GM21423 (cell line): ENCODE measurements at regions not wholly inside any gene's neighbourhood (a gene's known extent, or its start where the extent isn't known, plus 50 kb on each side); places are given as distances from the start of the nearest gene placed in this dataset.

Experiments
- ATAC-seq: cut with Tn5 transposase; IDR thresholded peaks from one replicate; pipeline ENCODE4 v1.9.1; 2021; ENCODE audit warnings: mild to moderate bottlenecking, moderate library complexity; ENCODE audit not compliant: unreplicated experiment

DNA sequence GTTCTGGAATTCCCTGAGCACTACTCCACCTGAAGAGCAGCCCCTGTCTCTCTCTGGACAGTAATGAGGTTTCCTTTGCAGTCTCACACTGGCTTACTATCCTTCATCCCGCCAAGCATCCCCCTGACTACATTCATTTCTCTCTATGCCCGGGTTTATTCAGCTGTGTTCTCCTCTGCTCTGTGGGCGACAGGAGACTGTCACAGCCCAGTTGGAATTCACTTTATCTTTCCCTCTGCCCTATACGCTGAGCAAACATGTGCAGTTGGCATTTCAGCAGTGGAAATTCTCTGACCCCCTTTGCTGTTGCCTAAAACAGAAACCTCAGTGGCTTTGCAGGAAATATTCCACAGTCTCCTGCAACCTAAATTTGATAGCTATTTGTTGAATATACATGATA is 83.5 kb upstream of the MAX start:
- ATAC-seq: no peak

DNA sequence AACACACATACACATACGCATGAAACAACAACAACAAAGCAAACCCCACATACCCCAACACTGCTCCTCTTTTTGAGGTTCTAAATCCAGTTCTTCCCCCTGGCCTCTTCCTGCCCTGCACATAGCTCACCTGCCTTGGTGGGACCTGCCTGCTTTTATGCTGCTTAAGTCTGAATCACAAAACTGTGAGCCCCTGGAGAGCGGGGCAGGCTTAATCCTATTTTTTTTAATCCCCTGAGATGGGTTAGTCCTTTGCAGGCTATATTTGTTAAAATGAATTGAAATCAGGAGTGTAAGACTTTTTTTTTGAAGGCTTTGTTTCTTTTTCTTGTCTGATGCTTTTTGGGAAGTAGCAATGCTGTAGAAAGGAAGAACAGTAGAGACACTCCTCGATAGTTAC is 84.6 kb upstream of the MAX start:
- ATAC-seq: no peak

DNA sequence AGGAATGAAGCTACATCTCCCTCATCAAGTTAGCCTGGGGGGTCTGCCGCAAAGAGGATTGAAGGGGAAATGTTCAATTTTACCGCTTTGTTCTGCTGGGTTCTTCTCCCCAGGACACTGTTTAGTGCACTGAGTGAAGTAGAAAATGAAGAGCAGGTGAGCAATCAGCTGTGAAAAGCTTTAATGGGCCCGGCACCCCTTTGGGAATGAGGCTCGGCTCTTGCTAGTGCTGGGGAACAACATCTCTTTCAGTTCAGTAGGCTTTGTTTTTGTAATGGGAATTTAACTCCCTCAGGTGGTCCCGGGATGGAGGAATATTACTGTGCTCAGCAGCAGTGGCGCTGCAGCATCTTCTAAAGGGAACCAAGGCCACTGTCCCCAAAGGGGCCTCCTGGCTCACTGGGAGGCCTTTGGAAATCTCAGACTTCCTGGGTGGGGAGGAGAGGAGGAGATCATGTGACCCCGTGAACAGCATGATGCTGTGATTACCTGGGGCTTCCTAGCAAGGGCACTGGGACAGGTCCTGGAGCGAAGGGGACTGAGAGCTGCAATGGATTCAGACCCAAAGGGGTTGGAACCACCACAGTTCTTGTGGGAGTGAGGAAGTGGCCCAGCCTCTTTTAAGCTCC is 85.2 kb upstream of the MAX start:
- ATAC-seq: no peak

DNA sequence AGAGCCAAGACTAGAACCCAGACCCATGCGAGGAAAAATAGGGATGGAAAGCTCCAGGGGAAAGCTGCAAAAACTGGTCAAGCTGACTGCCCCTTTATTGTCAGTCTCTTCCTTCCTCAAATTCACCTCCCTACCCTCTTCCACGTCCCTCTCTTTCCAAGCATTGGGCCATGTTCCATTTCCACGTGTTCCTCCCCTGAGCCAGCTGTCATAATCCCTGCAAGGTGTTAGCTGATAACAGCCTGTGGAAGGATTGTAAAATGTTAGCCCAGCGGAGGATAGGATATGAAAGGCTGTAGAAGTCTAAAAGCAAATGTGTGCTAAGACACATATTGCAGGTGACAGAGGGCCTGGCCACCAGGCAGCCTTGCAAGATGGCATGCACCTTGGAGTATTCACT is 88.0 kb upstream of the MAX start:
- no peak for ATAC-seq

DNA sequence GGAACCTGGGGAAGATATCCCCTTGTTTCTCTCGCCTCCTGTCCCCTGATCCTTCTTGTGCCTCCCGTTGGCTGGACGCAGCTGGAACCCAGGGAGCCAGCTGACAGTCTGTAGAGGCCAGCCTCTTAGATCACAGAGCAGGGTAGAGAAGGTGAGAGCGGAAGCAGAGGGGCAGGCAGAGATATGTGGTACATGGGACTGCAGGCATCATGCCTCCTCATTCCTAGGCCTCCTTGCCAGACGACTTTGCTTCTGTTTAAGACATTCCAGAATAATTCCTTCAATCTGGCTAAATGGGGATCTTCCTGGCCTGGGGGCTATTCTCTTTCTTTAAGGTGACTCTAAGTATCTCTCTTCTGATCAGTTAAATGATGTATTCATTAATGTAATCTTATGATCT is 89.4 kb upstream of the MAX start:
- ATAC-seq: no peak

DNA sequence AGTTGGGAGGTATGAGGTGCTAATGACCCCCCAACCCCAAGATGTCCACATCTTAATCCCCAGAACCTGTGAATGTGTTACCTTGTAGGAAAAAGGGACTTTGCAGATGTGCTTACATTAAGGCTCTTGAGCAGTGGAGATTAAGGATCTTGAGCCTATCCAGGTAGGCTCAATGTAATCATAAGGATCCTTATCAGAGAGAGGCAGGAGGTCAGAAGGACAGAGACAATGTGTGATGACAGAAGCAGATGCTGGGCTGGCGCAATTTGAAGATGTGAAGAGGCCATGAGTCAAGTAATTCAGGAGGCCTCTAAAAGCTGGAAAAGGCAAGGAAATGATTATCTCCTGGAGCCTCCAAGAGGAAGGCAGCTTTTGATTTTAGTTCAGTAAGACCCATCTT is 90.4 kb upstream of the MAX start:
- ATAC-seq: no peak

DNA sequence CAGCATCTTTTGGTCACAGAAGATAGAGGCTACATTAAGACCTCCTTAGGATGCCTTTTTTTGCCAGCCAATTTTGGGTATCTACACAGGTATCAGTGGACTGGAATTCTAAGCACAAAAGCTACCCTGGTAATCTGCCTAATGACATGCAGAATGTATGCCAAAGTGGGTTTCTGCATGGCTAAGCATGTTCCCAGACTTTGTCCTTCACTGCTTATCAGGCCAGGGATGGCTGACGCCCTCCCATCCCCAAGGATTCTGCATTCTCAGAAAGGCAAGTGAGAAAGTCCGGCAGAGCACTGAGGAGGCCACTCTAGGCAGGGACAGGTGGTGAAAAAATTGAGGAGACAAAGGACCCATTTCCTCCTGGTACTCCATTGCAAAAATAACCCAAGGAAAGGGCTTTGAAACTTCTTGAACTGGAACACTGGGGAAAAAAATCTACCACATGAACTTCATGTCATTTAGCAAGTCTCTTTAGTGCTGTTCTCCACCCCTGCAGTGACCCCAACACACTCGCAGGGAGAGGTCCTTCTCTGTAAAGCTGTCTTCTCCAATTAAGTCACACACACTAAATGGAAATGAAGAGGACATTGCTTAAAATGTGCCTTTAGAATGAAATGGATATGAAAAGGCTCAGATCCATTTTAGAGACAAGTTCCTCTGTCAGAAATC is 91.7 kb upstream of the MAX start:
- no peak for ATAC-seq

DNA sequence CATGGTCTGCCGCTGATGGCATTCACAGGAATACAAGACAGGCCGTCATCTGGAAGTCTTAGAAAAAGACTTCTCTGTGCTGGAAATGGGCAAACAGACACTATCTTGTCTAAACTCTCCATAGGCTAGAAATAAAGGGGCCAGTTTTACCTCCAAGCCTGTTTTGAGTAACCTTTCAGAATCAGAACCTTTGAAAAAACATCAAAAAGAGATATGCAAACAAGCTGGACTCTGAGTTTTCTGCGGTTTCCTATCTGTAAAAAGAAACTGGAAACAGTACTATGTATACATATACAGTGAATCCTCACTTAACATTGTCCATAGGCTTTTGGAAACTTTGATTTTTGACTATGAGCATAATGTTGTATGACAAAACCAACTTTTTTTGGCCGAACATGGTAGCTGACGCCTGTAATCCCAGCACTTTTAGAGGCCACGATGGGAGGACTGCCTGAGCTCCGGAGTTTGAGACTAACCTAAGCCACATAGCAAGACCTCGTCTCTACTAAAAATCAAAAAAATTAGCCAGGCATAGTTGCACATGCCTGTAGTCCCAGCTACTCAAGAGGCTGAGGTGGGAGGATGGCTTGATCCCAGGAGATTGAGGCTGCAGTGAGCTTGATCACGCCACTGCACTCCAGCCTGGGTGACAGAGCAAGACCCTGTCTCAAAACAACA is 92.9 kb upstream of the MAX start:
- ATAC-seq: peak; percentile 85

DNA sequence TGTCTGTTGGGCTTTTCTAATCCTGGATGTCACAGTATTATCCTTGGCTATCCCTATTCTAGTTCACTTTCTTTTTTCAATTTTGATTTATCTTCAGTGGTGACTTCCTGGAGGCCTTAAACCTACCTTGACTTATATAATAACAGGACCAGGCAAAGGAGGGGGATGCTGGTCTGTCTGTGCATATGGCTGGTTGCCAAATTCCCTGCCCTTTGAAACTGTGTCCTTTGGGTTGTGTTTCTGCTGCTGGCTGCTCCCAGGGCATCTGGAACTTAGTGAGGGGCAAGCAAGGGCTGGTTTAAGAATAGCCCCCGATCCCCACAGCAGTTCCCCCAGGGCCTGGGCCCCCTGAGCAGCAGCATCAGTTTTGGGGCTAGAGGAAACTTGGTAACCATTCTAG is 96.0 kb upstream of the MAX start:
- no peak for ATAC-seq

DNA sequence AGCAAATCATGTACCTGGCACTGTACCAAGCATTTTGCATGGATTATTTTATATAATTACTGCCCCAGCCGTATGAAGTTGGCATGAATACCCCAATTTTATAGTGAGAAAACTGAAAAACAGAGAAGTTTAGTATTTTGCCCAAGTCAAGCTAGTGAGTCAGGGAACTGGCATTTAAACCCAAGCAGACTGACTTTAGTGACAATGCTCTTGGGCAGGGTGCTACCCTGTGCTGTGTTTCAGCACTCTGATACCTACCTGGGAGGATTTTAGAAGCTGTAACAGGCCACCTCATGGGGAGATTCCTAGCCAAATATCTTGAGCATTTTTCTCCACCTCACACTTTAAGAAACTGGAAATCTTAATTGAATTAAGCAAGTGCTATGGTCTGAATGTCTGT is 98.1 kb upstream of the MAX start:
- ATAC-seq: no peak

DNA sequence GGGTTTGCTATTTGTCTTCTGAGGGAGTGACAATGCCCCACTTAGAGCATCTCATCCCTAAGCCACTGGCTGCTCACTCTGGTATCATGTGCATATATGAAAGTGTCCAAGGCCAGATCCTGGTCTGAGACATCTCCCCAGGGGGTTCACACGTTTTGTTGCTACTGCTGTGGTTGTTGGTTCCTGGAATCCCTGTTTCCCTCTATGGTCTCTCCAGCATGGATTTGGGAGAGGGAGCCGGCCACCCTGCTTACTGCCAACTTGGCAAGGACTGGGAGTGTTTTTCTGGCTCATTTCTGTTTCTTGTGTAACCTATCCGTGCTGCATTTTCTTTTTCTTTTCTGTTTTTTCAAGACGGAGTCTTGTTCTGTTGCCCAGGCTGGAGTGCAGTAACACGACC is 101.3 kb upstream of the MAX start:
- no peak for ATAC-seq

DNA sequence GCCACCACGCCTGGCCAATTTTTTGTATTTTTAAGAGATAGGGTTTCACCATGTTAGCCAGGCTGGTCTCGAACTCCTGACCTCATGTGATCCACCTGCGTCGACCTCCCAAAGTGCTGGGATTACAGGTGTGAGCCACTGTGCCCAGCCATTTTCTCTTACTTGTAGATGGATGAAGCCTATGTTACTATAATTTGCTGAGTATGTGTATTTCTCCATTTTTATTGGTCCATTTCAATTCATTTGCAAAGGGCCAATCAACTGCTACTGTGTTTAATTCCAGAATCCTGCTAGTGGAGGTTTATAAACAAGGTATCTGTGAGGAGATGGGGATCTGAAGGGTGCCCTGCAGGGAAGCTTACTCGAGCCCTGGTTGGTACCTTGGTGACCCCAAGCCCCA is 101.7 kb upstream of the MAX start:
- no peak for ATAC-seq

DNA sequence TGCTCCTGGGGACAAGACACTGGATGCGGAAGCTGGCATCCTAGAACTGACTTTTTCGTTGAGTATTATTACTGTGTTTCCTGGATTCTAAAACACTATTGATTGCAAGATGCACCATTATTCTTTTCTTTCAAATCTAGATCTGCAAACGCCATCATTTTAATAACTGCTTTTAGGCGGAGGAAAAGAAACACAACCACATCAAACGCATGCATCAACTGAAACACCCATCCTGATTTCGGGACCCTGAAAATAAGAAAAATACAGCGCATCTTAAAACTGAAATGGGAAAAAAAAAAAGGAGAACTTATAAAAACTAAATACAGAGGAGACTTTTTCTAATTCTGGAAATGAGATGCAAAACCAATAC is 103.7 kb upstream of the MAX start:
- ATAC-seq: no peak

DNA sequence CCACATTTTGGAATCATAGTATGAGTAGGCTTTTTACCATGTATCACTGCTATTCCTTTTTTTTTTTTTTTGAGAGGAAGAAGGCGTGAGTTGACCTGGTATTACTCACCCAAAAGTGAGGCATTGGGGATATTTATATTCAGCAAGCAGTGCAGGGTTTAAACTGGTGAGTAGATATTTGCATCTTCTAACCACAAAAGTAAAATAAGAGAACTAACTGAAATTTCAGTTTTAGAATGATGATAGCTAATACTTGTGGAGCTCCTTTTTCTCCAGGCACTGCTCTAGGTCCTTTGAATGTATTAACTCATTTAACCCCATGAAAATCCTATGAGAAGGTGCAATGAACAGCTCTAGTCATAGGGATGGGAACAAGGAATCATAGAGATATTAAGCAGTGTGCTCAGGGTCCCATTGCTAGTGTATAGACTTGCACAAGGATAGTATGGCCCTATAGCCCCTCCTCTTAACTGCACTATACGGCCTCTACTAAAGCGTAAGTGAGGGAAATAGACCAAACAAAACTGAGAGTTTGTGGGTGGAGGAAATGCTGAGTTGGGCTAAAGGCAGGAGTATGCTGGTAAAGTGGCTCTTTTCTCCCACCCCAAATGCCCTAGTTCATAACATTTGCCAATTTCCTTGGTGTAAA is 104.3 kb upstream of the MAX start:
- peak; percentile 64 for ATAC-seq

DNA sequence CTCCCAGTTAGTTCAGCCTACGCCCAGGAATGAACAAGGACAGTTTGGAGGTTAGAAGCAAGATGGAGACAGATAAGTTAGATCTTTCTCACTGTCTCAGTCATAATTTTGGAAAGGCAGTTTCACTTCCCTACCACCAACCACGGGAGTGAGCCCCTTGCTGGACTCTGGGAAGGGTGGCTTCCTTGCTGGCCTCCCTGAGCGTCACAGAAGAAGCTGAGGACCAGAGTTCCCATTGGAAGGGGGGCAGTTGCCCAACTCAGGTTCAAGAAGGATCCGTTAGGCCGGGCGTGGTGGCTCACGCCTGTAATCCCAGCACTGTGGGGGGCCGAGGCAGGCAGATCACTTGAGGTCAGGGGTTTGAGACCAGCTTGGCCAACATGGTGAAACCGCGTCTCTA is 106.2 kb upstream of the MAX start:
- ATAC-seq: no peak

DNA sequence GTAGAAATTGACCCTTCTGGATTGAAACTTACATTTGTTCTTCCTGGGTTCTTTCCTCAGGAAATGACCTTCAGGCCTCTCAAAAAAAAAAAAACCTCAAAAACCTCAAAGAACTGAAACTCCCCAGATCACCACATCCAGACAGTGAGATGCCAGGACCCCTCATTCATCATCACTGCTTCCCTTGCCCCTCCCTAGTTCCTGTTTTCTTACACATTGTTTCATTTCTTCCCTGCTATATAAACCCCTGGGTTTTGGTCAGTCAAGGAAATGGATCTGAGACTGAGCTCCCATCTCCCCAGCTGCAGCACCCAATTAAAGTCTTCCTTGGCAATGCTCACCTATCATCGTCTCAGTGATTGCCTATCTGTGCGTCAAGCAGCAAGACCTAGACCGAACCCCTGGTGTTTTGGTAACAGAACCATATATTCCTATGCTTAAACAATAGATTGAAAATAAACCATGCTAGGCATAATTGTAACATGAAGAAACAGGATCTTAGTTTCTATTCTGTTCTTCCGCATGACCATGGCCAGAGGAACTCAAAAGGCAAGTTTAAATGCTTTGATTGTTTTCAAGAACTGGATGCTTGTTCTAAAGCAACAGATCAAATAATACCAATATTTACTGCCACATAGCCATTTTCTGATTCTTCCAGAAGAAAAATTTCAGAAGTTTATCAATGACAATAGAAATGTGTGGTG is 108.0 kb upstream of the MAX start:
- ATAC-seq: no peak

DNA sequence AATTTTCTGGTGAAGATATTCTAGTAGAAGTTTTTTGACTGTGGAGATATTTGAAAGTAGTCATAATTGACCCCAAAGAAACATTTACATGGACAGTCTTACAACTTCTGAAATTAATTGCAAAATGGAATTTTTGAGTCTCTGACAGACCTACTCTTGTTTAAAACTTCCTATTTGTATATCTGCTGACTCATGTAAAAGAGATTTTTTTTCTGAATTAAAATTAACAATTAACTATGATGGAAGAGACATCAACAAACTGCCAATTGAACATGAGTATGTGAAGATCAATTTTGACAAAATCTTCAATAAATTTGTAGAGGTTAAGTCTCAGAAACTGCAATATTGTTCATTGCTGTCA is 108.5 kb upstream of the MAX start:
- no peak for ATAC-seq

DNA sequence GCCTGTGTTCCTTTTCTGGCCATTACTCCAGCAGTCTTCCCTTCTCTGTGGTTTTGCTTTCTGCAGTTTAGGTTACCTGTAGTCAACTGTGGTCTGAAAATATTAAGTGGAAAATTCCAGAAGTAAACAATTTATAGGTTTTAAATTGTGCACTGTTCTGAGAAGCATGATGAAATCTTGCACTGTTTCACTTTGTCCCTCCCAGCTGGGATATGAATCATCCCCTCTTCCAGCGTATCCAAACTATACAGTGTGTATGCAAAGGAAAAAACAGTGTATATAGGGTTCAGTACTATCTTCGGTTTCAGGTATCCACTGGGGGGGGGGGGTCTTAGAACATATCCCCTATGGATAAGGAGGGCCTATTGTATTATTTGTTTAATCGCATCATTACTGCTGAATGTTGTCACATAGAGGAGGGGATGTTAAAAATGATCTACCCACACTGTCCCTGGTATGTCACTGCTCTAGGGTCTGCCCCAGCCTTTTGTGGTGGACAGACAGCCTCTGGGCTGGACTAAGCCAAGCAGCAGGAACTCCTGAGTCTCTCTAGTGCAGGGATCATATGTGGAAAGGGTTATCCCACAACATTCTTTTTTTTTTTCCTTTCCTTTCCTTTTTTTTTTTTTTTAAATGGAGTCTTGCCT is 109.1 kb upstream of the MAX start:
- no peak for ATAC-seq

DNA sequence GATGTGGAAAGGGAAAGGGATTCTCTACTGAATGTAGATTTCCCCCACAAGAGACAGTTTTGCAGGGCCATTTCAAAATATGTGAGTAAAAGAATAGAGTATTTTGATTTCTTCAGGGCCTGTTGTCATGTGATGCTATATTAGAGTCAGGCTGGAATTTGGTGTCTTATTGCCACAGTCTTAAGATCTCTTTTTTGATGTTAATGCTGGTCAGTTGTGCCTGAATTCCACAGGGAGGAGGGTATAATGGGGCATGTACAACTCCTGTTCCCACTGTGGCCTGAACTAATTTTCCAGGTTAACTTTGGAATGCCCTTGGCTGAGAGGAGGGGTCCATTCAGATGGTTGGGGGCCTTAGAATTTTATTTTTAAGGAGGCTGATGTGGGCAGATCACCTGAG is 111.0 kb upstream of the MAX start:
- ATAC-seq: no peak

DNA sequence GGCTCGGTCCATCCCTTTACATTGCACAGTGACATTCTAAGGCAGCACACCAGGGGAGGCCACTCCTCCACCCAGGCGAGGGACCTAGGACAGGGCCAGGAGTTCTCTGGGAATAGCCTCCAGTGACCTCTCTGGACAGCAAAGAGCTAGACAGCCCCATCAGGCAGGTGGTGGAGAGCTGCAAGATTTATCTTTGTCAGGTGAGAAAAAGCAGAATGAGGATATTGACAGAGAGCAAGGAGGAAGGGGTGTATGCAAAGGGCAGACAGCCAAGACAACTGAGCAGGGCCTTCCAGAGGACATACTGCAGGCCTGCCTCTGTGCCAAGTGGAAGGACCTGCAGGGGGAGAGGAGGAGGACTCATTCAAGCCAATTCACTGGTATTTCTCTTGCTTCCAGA is 112.4 kb upstream of the MAX start:
- no peak for ATAC-seq

DNA sequence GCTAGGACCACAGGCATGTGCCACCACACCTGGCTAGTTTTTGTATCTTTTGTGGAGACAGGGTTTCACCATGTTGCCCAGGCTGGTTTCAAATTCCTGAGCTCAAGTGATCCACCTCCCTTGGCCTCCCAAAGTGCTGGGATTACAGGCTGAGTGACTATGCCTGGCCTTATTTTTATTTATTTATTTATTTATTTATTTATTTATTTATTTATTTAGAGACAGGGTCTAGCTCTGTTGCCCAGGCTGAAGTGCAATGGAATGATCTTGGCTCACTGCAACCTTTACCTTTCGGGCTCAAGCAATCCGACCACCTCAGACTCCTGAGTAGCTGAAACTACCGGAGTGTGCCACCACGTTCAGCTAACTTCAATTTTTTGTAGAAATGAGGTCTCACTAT is 117.0 kb upstream of the MAX start:
- no peak for ATAC-seq
